ENCODE measurements at regions not wholly inside any gene's neighbourhood (a gene's known extent, or its start where the extent isn't known, plus 50 kb on each side); places are given as distances from the start of the nearest gene placed in this dataset.
"Not testable (repeated sequence)": the region's sequence is repeated elsewhere in the genome, so short reads cannot be mapped to it uniquely, and the experiment has no call there.

DNA sequence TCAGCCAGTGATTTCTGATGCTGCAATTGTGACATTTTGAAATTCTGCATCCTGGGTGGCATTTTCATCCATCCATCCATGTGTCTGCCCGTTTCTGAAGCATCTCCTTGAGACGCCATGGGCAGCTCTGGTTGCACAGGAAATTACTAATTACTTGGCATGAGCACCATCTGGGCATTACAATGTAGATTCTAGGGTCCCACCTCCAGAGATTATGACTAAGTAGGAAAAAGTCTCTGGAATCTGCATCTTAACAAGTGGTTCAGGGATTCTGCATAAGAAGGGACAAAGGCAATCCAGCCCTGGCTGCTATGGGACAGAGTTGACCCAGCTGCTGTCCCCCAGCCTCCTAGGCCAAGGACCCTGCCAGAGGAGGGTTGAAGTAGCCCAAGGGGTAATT is 65.3 kb downstream of the CUZD1 start:
- peak; percentile 68 for DNase-seq (ENCODE audit: low read depth)

DNA sequence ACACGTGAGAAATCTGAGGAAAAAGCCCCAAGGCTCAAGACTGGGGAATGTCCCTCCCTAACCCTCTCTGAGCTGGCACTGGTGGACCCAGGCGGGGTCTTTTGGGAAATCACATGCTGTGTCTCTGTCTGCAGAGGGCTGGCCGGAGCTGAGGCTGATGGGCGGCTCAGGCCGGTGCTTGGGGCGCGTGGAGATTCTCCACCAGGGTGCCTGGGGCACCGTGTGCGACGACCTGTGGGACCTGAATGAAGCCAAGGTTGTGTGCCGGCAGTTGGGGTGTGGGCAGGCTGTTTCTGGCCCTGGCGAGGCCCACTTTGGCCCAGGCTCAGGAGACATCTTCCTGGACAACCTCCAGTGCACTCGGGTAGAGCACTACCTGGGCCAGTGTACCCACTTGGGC is 65.7 kb downstream of the CUZD1 start:
- DNase-seq (ENCODE audit: low read depth) = no peak

DNA sequence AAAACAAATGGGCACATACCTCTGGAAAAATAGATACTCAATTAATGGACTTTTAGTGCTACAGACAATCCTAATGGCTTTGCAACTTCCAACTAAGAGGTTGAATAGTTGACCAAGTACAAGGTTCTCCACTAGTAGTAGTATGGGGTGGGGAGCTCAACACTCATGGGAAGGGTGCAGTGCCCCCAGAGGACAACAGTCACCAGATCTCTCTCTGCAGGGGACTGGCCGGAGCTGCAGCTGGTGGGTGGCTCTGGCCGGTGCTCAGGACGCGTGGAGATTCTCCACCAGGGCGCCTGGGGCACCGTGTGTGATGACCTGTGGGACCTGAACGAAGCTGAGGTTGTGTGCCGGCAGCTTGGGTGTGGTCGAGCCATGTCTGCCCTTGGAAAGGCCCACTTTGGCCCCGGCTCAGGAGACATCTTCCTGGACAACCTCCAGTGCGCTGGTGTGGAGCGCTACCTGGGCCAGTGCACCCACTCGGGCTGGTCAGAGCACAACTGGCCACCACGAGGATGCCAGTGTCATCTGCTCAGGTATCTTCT is 68.1 kb downstream of the CUZD1 start:
- no peak for DNase-seq (ENCODE audit: low read depth)

DNA sequence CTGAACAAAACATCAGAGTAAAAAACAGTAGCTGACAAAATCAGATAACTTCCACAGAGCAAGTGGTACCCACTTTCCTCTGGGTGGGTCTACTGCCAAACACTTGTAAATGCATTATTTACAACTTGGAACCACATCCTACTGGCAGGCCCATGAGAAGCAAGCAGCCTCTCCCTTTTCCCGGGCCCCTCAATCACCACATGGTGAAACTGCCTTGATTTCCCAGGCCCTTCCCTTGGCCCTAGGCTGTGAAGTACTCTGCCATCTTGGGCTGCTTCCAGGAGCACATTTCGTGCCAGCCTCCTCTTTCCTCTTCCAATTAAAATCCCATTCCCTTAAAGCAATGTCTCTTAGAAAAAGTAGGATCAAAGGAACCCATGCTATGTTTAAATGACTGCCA is 71.4 kb downstream of the CUZD1 start:
- no peak for DNase-seq (ENCODE audit: low read depth)

DNA sequence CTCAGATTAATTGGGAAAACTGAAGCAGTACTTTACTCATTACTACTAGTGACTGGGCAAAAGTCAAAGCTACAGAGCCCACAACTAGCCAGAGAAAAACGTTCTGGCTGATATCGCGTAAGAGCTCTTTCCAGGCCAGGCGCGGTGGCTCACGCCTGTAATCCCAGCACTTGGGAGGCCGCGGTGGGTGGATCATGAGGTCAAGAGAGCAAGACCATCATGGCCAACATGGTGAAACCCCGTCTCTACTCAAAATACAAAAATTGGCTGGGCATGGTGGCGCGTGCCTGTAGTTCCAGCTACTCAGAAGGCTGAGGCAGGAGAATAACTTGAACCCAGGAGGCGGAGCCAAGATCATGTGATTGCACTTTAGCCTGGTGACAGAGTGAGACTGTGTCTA is 71.8 kb upstream of the C10orf120 start:
- not testable (repeated sequence) for DNase-seq (ENCODE audit: low read depth)

DNA sequence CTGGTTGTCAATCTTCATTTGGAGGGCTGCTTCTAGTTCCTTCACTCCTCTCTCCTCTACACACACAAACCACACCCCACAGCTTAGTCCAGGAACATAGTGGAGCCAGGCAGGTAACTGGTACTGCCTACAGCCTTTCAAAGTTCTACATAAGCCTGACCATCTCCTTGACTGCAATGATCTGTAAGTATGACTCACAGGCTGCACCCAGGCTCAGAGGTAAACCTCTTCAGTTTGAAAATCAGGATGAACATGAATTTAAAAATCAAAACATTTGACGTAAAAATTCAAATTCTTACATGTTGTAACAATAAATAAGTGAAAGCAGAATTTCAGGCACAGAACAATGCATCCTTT is 68.7 kb upstream of the C10orf120 start:
- DNase-seq (ENCODE audit: low read depth) = no peak

DNA sequence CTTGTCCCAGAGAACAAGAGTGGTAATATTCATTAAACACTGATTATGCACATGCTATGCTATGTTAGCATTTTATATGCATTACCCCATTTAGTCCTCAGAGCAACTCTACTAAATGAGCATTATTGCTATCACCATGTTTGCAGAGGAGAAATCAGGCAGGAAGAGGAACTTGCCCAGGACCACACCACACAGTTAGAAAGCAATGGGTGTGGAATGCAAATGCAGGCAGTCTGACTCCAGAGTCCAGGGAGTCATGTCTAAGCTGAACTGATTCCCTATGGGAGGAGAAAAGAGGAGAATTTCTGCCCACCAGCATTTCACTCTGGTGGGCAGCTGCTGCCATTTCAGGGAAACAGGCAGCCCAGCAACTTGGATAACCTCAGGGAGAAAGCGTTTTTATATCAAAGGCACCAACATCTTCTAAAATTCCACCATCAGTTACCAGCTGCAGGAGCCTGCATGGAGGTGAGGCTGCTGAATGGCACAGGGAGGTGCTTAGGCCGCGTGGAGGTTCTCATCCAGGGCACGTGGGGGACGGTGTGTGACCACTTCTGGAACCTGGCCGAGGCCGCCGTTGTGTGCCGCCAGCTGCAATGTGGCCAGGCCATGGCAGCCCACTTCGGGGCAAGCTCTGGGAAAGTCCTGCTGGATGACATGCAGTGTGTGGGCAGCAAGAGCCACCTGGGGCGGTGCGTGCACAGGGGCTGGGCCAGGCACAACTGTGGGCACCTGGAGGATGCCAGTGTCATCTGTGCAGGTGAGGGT is 68.2 kb upstream of the C10orf120 start:
- no peak for DNase-seq (ENCODE audit: low read depth)

DNA sequence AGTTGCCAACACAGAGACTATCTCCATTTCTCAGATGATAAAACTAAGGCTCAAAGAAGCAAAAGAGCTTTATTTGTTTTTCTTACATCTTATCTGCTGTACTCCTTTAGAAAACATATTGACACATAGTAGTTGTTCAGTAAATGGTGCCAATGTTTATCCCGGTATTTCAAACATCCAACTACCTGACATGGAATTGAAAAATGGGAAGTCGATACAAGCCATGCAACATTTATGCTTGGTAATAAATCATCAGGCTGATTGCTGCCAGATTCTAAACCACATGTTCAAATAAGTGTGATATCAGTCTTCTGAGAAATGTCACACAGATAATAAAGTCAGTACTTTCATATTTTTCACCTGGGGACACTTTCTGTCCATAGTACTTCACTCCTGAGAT is 65.8 kb upstream of the C10orf120 start:
- no peak for DNase-seq (ENCODE audit: low read depth)

DNA sequence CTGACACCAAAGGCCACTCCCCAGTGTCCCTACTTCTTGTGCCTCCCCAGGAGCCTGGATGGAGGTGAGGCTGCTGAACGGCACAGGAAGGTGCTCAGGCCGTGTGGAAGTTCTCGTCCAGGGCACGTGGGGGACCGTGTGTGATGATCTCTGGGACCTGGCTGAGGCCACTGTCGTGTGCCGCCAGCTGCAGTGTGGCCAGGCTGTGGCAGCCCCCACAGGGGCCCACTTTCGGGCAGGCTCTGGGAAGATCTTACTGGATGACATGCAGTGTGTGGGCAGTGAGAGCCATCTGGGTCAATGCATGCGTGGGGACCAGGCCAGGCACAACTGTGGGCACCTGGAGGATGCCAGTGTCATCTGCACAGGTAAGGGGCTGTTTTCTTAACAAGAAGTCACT is 57.0 kb upstream of the C10orf120 start:
- no peak for DNase-seq (ENCODE audit: low read depth)

DNA sequence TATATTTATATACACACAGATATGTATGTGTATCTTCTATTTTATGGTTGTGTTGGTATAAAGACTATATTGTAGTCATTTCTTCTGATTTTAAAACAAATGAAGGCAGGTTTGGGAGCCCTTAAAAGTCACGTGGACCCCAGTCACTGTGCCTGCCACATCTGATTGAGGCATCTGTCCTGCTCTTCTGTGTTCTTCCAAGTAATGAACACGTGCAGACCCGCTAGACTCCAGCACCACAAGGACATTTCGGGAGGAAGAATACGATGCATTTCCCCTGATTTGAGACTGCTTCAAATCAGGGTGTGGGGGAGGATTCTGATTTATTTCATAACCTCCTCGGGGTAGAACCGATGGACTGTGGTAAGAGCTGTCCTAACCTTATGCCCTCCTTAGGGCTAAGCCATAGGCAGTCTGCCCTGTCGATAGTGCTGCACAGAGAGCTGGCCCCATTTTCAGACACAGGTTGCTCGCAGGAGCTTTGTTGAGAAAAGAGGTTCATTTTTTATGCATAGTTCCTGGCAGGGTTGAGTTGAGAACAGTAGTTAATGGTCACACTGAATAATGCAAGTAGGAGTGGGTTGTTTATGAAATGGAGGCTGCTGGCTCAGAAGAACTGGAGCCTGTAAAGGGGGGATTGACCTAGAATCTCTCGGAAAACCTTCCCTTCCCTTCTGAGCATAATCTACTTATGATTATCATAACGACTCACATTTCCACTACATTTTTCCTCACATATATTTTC is 55.0 kb upstream of the C10orf120 start:
- DNase-seq (ENCODE audit: low read depth) = no peak

DNA sequence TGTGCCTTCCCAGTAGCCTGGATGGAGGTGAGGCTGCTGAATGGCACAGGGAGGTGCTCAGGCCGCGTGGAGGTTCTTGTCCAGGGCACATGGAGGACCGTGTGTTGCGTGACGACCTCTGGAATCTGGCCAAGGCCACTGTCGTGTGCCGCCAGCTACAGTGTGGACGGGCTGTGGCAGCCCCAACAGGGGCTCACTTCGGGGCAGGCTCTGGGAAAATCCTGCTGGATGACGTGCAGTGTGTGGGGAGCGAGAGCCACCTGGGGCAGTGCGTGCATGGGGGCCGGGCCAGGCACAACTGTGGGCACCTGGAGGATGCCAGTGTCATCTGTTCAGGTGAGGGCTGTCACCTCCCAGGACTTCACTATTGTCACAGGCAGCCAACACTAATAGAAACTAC is 50.2 kb upstream of the C10orf120 start:
- no peak for DNase-seq (ENCODE audit: low read depth)
